ENCODE measurements at regions not wholly inside any gene's neighbourhood (a gene's known extent, or its start where the extent isn't known, plus 50 kb on each side); places are given as distances from the start of the nearest gene placed in this dataset.
"Not testable (repeated sequence)": the region's sequence is repeated elsewhere in the genome, so short reads cannot be mapped to it uniquely, and the experiment has no call there.

GRCh38 chr1:166675213-166675612 lies 164.1 kb upstream of the POGK start:
- Mint-ChIP-seq H3K9me3 (ENCODE audit: unreplicated experiment) (no peaks in the 10 kb centered on the region), H3K4me1 (ENCODE audit: unreplicated experiment) (no peaks in the 10 kb centered on the region), H3K27me3 (ENCODE audit: unreplicated experiment) (no peaks in the 10 kb centered on the region), H3K4me3 (ENCODE audit: unreplicated experiment) (no peak overlapping the region), H3K36me3 (ENCODE audit: unreplicated experiment) (no peaks in the 10 kb centered on the region), H3K27ac (ENCODE audit: unreplicated experiment) (no peak overlapping the region)
- no peak for DNase-seq (ENCODE audit: extremely low spot score, unreplicated experiment)
- no peak for TF ChIP-seq CTCF (IDR thresholded peaks at IDR 0.05)

GRCh38 chr1:166676981-166677380 lies 162.3 kb upstream of the POGK start:
- Mint-ChIP-seq H3K27ac (ENCODE audit: unreplicated experiment) (no peak overlapping the region), H3K36me3 (ENCODE audit: unreplicated experiment) (no peaks in the 10 kb centered on the region), H3K9me3 (ENCODE audit: unreplicated experiment) (no peaks in the 10 kb centered on the region), H3K4me1 (ENCODE audit: unreplicated experiment) (no peaks in the 10 kb centered on the region), H3K27me3 (ENCODE audit: unreplicated experiment) (no peaks in the 10 kb centered on the region), H3K4me3 (ENCODE audit: unreplicated experiment) (no peak overlapping the region)
- TF ChIP-seq CTCF (IDR thresholded peaks at IDR 0.05): no peak
- DNase-seq (ENCODE audit: extremely low spot score, unreplicated experiment): no peak

- no peak for DNase-seq (ENCODE audit: extremely low spot score, unreplicated experiment)
- H3K27ac Mint-ChIP-seq (ENCODE audit: unreplicated experiment): no peak overlapping the region
- no peaks in the 10 kb centered on the region for H3K27me3 Mint-ChIP-seq (ENCODE audit: unreplicated experiment)
- H3K4me1 Mint-ChIP-seq (ENCODE audit: unreplicated experiment): no peaks in the 10 kb centered on the region
- no peaks in the 10 kb centered on the region for H3K9me3 Mint-ChIP-seq (ENCODE audit: unreplicated experiment)
- H3K4me3 Mint-ChIP-seq (ENCODE audit: unreplicated experiment): no peak overlapping the region
- no peaks in the 10 kb centered on the region for H3K36me3 Mint-ChIP-seq (ENCODE audit: unreplicated experiment)
- no peak for TF ChIP-seq CTCF (IDR thresholded peaks at IDR 0.05)
Measured at GRCh38 chr1:166679369-166679768, 159.9 kb upstream of the POGK start.

GRCh38 chr1:166682588-166682987 lies 156.7 kb upstream of the POGK start:
- Mint-ChIP-seq H3K36me3 (ENCODE audit: unreplicated experiment) (no peaks in the 10 kb centered on the region), H3K4me3 (ENCODE audit: unreplicated experiment) (no peak overlapping the region), H3K9me3 (ENCODE audit: unreplicated experiment) (peaks cover 10% of the 10 kb centered on the region), H3K27me3 (ENCODE audit: unreplicated experiment) (no peaks in the 10 kb centered on the region), H3K4me1 (ENCODE audit: unreplicated experiment) (no peaks in the 10 kb centered on the region), H3K27ac (ENCODE audit: unreplicated experiment) (no peak overlapping the region)
- no peak for TF ChIP-seq CTCF (IDR thresholded peaks at IDR 0.05)
- DNase-seq (ENCODE audit: extremely low spot score, unreplicated experiment): no peak

- not testable (repeated sequence) for H3K9me3 Mint-ChIP-seq (ENCODE audit: unreplicated experiment); H3K27me3 Mint-ChIP-seq (ENCODE audit: unreplicated experiment); DNase-seq (ENCODE audit: extremely low spot score, unreplicated experiment); H3K4me1 Mint-ChIP-seq (ENCODE audit: unreplicated experiment); H3K4me3 Mint-ChIP-seq (ENCODE audit: unreplicated experiment); H3K27ac Mint-ChIP-seq (ENCODE audit: unreplicated experiment); H3K36me3 Mint-ChIP-seq (ENCODE audit: unreplicated experiment)
Measured at GRCh38 chr1:166684669-166685068, 154.6 kb upstream of the POGK start.

- no peaks in the 10 kb centered on the region for H3K4me1 Mint-ChIP-seq (ENCODE audit: unreplicated experiment)
- no peaks in the 10 kb centered on the region for H3K36me3 Mint-ChIP-seq (ENCODE audit: unreplicated experiment)
- no peak for TF ChIP-seq CTCF (IDR thresholded peaks at IDR 0.05)
- no peak overlapping the region for H3K27ac Mint-ChIP-seq (ENCODE audit: unreplicated experiment)
- no peak overlapping the region for H3K4me3 Mint-ChIP-seq (ENCODE audit: unreplicated experiment)
- H3K9me3 Mint-ChIP-seq (ENCODE audit: unreplicated experiment): peaks cover 10% of the 10 kb centered on the region
- DNase-seq (ENCODE audit: extremely low spot score, unreplicated experiment): no peak
- H3K27me3 Mint-ChIP-seq (ENCODE audit: unreplicated experiment): no peaks in the 10 kb centered on the region
Measured at GRCh38 chr1:166685200-166685599, 154.1 kb upstream of the POGK start.

GRCh38 chr1:166685891-166686290 lies 153.4 kb upstream of the POGK start:
- H3K9me3 Mint-ChIP-seq (ENCODE audit: unreplicated experiment); H3K4me1 Mint-ChIP-seq (ENCODE audit: unreplicated experiment); H3K4me3 Mint-ChIP-seq (ENCODE audit: unreplicated experiment); H3K27me3 Mint-ChIP-seq (ENCODE audit: unreplicated experiment); DNase-seq (ENCODE audit: extremely low spot score, unreplicated experiment); H3K27ac Mint-ChIP-seq (ENCODE audit: unreplicated experiment); H3K36me3 Mint-ChIP-seq (ENCODE audit: unreplicated experiment): not testable (repeated sequence)

- not testable (repeated sequence) for H3K9me3 Mint-ChIP-seq (ENCODE audit: unreplicated experiment); DNase-seq (ENCODE audit: extremely low spot score, unreplicated experiment); H3K4me3 Mint-ChIP-seq (ENCODE audit: unreplicated experiment); H3K4me1 Mint-ChIP-seq (ENCODE audit: unreplicated experiment); H3K27me3 Mint-ChIP-seq (ENCODE audit: unreplicated experiment); H3K27ac Mint-ChIP-seq (ENCODE audit: unreplicated experiment); H3K36me3 Mint-ChIP-seq (ENCODE audit: unreplicated experiment)
Measured at GRCh38 chr1:166690596-166690995, 148.7 kb upstream of the POGK start.
